ENCODE measurements at regions not wholly inside any gene's neighbourhood (a gene's known extent, or its start where the extent isn't known, plus 50 kb on each side); places are given as distances from the start of the nearest gene placed in this dataset.

DNA sequence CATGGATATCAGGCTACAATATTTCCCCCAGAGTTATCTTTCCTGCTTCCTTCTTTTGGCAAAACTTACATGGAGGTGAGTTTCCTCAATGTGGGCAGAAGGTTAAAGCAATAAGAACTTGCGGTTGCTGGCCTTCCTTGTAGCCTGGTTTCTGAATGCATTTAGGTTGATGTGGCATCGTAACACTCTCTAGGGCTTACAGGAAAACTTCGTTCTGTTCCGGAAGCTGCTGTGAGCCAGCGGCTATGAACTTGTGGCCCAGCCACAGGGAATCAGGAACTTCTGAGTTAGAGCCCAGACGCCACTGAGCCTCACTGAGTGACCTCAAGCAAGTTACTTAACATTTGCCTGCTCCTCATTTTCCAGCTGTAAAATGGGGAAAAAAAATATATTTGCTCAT lies 623.4 kb upstream of the ADAMTS5 start:
- H3K4me1 Mint-ChIP-seq = no peaks in the 10 kb centered on the region
- Histone ChIP-seq H3K27me3 (ENCODE audit: control insufficient read depth, insufficient read depth, low read length, poor library complexity, severe bottlenecking) (peaks cover 5% of the 10 kb centered on the region), H3K4me3 (ENCODE audit: low read length) (no peak overlapping the region), H3K9me3 (ENCODE audit: control insufficient read depth, low read length) (no peaks in the 10 kb centered on the region), H3K36me3 (ENCODE audit: control insufficient read depth, insufficient read depth, low read length) (no peaks in the 10 kb centered on the region), H3K4me1 (ENCODE audit: control insufficient read depth, insufficient read depth, low read length) (no peaks in the 10 kb centered on the region), H3K27ac (ENCODE audit: low read depth, low read length) (no peak overlapping the region), H3K9ac (ENCODE audit: extremely low read depth, low read length, poor library complexity, severe bottlenecking) (no peak overlapping the region)
- H3K27me3 Mint-ChIP-seq (ENCODE audit: insufficient read depth) = no peaks in the 10 kb centered on the region
- H3K4me3 Mint-ChIP-seq = no peak overlapping the region
- DNase-seq = no peak
- H3K9me3 Mint-ChIP-seq = no peaks in the 10 kb centered on the region
- H3K27ac Mint-ChIP-seq = no peak overlapping the region
- no peak for TF ChIP-seq CTCF (conservative IDR thresholded peaks at IDR 0.05)
- H3K36me3 Mint-ChIP-seq (ENCODE audit: low read depth) = no peaks in the 10 kb centered on the region
- WGBS, 2 experiments (ENCODE audit: insufficient coverage in 1 of 2, insufficient read length in 1 of 2) = 95 to 96% methylated on average over 6 of the region's 6 CpGs

- H3K36me3 Mint-ChIP-seq (ENCODE audit: low read depth) = no peaks in the 10 kb centered on the region
- WGBS, 2 experiments (ENCODE audit: insufficient coverage in 1 of 2, insufficient read length in 1 of 2) = 92 to 97% methylated on average over 3 of the region's 3 CpGs
Observed at GRCh38 chr21:27589781-27590180, 622.9 kb upstream of the ADAMTS5 start.

GRCh38 chr21:27586986-27587385 lies 620.1 kb upstream of the ADAMTS5 start:
- Mint-ChIP-seq H3K27ac (no peak overlapping the region), H3K36me3 (ENCODE audit: low read depth) (no peaks in the 10 kb centered on the region), H3K9me3 (no peaks in the 10 kb centered on the region), H3K27me3 (ENCODE audit: insufficient read depth) (no peaks in the 10 kb centered on the region), H3K4me3 (no peak overlapping the region), H3K4me1 (no peaks in the 10 kb centered on the region)
- H3K9me3 ChIP-seq (ENCODE audit: control insufficient read depth, low read length) = no peaks in the 10 kb centered on the region
- TF ChIP-seq CTCF (conservative IDR thresholded peaks at IDR 0.05) = no peak
- no peaks in the 10 kb centered on the region for H3K27me3 ChIP-seq (ENCODE audit: control insufficient read depth, insufficient read depth, low read length, poor library complexity, severe bottlenecking)
- 95 to 100% methylated on average over 9 to 10 of the region's 10 CpGs for WGBS, 2 experiments (ENCODE audit: insufficient coverage in 1 of 2, insufficient read length in 1 of 2)
- H3K27ac ChIP-seq (ENCODE audit: low read depth, low read length) = no peak overlapping the region
- H3K9ac ChIP-seq (ENCODE audit: extremely low read depth, low read length, poor library complexity, severe bottlenecking) = no peak overlapping the region
- DNase-seq = no peak
- H3K36me3 ChIP-seq (ENCODE audit: control insufficient read depth, insufficient read depth, low read length) = no peaks in the 10 kb centered on the region
- no peaks in the 10 kb centered on the region for H3K4me1 ChIP-seq (ENCODE audit: control insufficient read depth, insufficient read depth, low read length)
- H3K4me3 ChIP-seq (ENCODE audit: low read length) = no peak overlapping the region

More at GRCh38 chr21:27589781-27590180, 622.9 kb upstream of the ADAMTS5 start:
- no peak for TF ChIP-seq CTCF (conservative IDR thresholded peaks at IDR 0.05)
- Histone ChIP-seq H3K27me3 (ENCODE audit: control insufficient read depth, insufficient read depth, low read length, poor library complexity, severe bottlenecking) (peaks cover under 1% of the 10 kb centered on the region), H3K4me1 (ENCODE audit: control insufficient read depth, insufficient read depth, low read length) (no peaks in the 10 kb centered on the region), H3K4me3 (ENCODE audit: low read length) (no peak overlapping the region), H3K27ac (ENCODE audit: low read depth, low read length) (no peak overlapping the region), H3K9me3 (ENCODE audit: control insufficient read depth, low read length) (no peaks in the 10 kb centered on the region), H3K9ac (ENCODE audit: extremely low read depth, low read length, poor library complexity, severe bottlenecking) (no peak overlapping the region), H3K36me3 (ENCODE audit: control insufficient read depth, insufficient read depth, low read length) (no peaks in the 10 kb centered on the region)
- Mint-ChIP-seq H3K27me3 (ENCODE audit: insufficient read depth) (no peaks in the 10 kb centered on the region), H3K4me1 (no peaks in the 10 kb centered on the region), H3K9me3 (no peaks in the 10 kb centered on the region), H3K27ac (no peak overlapping the region), H3K4me3 (no peak overlapping the region)
- DNase-seq = no peak

All from endodermal cell (in vitro differentiated cells).